Neural cell (in vitro differentiated cells): ENCODE measurements at regions not wholly inside any gene's neighbourhood (a gene's known extent, or its start where the extent isn't known, plus 50 kb on each side); places are given as distances from the start of the nearest gene placed in this dataset.

Source experiments
- H2AFZ ChIP-seq: fragments of 200-600, 300-800 bp; sonication (generic), shearing (Covaris generic); 2 replicates; pipeline ENCODE4 v1.6.0; 2014; ENCODE audit warnings: low read depth, mild to moderate bottlenecking, antibody characterized with exemption, low read length, moderate library complexity
- H3F3A ChIP-seq: fragments of 200-600 bp; shearing (Covaris generic); 2 replicates; pipeline ENCODE4 v1.6.1; 2016; ENCODE audit warnings: mild to moderate bottlenecking, moderate library complexity, mixed read lengths, antibody characterized with exemption, low read length; ENCODE audit not compliant: insufficient read depth, poor library complexity, severe bottlenecking
- H3K27ac ChIP-seq: fragments of 200-600, 300-800 bp; sonication (generic), shearing (Covaris generic); 2 replicates; pipeline ENCODE4 v1.5.1; 2014; ENCODE audit warnings: mild to moderate bottlenecking, low read length, moderate library complexity
- H3K27me3 ChIP-seq: fragments of 300-800, 200-600 bp; sonication (generic), shearing (Covaris generic); 2 replicates; pipeline ENCODE4 v1.6.0; 2014; ENCODE audit warnings: mild to moderate bottlenecking, low read depth, low read length, moderate library complexity; ENCODE audit not compliant: insufficient read depth
- H3K36me3 ChIP-seq: fragments of 300-800, 200-600 bp; sonication (generic), shearing (Covaris generic); 2 replicates; pipeline ENCODE4 v1.5.1; 2014; ENCODE audit warnings: mild to moderate bottlenecking, antibody characterized with exemption, low read length, moderate library complexity; ENCODE audit not compliant: insufficient read depth
- H3K4me2 ChIP-seq: fragments of 300-800, 200-600 bp; sonication (generic), shearing (Covaris generic); 2 replicates; pipeline ENCODE4 v1.6.0; 2014; ENCODE audit warnings: mild to moderate bottlenecking, low read length
- H3K4me3 ChIP-seq: fragments of 300-800, 200-600 bp; sonication (generic), shearing (Covaris generic); 2 replicates; pipeline ENCODE4 v1.5.1; 2014; ENCODE audit warnings: mild to moderate bottlenecking, low read length, moderate library complexity
- H3K79me2 ChIP-seq: fragments of 200-600 bp; shearing (Covaris generic); replicated peaks from 2 replicates; pipeline ENCODE4 v1.6.0; 2014; ENCODE audit warnings: mild to moderate bottlenecking, low read length, moderate library complexity; ENCODE audit not compliant: insufficient read depth
- H3K9ac ChIP-seq: fragments of 300-800, 200-600 bp; sonication (generic), shearing (Covaris generic); 2 replicates; pipeline ENCODE4 v1.6.1; 2016; ENCODE audit warnings: mild to moderate bottlenecking, low read length, mixed read lengths
- H3K9me2 ChIP-seq: fragments of 200-600 bp; shearing (Covaris generic); 2 replicates; pipeline ENCODE4 v1.6.1; 2016; ENCODE audit warnings: mild to moderate bottlenecking, low read length, mixed read lengths; ENCODE audit not compliant: insufficient read depth
- H3K9me3 ChIP-seq: fragments of 200-600, 300-800 bp; sonication (generic), shearing (Covaris generic); 2 replicates; pipeline ENCODE4 v1.6.1; 2016; ENCODE audit warnings: mild to moderate bottlenecking, mixed run types, low read length, moderate library complexity, mixed read lengths
- H4K20me1 ChIP-seq: fragments of 200-600 bp; shearing (Covaris generic); 2 replicates; pipeline ENCODE4 v1.6.1; 2016; ENCODE audit warnings: mild to moderate bottlenecking, mixed run types; ENCODE audit not compliant: insufficient read depth
- CTCF ChIP-seq: fragments of 450-650 bp; IDR thresholded peaks from 2 replicates; pipeline ENCODE4 v1.5.1; 2014; ENCODE audit warnings: antibody characterized with exemption, mild to moderate bottlenecking, moderate library complexity; ENCODE audit not compliant: poor library complexity, severe bottlenecking
- EP300 ChIP-seq: fragments of 450-650 bp; conservative IDR thresholded peaks from 2 replicates; pipeline ENCODE4 v1.6.1; 2014; ENCODE audit warnings: antibody characterized with exemption, mild to moderate bottlenecking, moderate library complexity; ENCODE audit not compliant: poor library complexity, severe bottlenecking
- EZH2 ChIP-seq: fragments of 200-600, 300-800 bp; shearing (Covaris generic), sonication (generic); IDR thresholded peaks from 2 replicates; pipeline ENCODE4 v1.6.1; 2014; ENCODE audit warnings: antibody characterized with exemption, low read length, borderline replicate concordance, mild to moderate bottlenecking; ENCODE audit not compliant: insufficient read depth, poor library complexity, severe bottlenecking
- MXI1 ChIP-seq: fragments of 450-650 bp; conservative IDR thresholded peaks from 2 replicates; pipeline ENCODE4 v1.6.1; 2014; ENCODE audit warnings: antibody characterized with exemption, mild to moderate bottlenecking; ENCODE audit not compliant: poor library complexity, severe bottlenecking
- POLR2AphosphoS5 ChIP-seq: IDR thresholded peaks from 2 replicates; pipeline ENCODE4 v1.6.1; 2012
- RAD21 ChIP-seq: fragments of 450-650 bp; conservative IDR thresholded peaks from 2 replicates; pipeline ENCODE4 v1.6.1; 2014; ENCODE audit warnings: antibody characterized with exemption, mild to moderate bottlenecking, moderate library complexity
- SMC3 ChIP-seq: fragments of 450-650 bp; conservative IDR thresholded peaks from 2 replicates; pipeline ENCODE4 v1.6.1; 2014; ENCODE audit warnings: antibody characterized with exemption, mild to moderate bottlenecking, moderate library complexity; ENCODE audit not compliant: poor library complexity
- TAF1 ChIP-seq: IDR thresholded peaks from 2 replicates; pipeline ENCODE4 v1.6.1; 2012; ENCODE audit warnings: low read depth
- TF ChIP-seq, protein P1 (sequence below): IDR thresholded peaks from 2 replicates; pipeline ENCODE4 v1.6.1; 2012; ENCODE audit warnings: borderline replicate concordance

DNA sequence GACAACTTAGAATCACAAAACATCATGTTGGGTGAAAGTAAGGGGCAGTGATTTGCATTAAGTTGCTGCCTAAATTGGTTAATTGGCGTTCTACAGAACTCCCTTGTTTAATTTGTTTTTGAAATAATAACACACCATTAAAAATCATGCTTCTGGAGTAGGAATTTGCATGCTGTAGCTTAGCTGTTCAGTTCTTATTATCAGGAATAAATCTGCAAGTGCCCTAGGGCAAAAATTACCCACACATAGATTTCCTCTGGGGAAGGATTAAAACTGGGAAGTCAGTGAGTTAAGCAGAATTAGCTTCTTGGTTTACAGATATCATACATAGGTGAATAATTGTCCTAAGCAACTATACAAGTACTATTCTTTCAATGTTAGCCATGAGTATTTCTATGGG, 381.6 kb upstream of the NAALADL2 start:
- no peaks in the 10 kb centered on the region for H3K9me3 ChIP-seq
- no peak overlapping the region for H3K9ac ChIP-seq
- H3K27me3 ChIP-seq = no peaks in the 10 kb centered on the region
- no peaks in the 10 kb centered on the region for H3K9me2 ChIP-seq
- no peaks in the 10 kb centered on the region for H3F3A ChIP-seq
- H4K20me1 ChIP-seq = no peaks in the 10 kb centered on the region
- no peaks in the 10 kb centered on the region for H3K36me3 ChIP-seq
- no peak for TF ChIP-seq EP300
- TF ChIP-seq TAF1 = no peak
- H2AFZ ChIP-seq = no peak overlapping the region
- no peak overlapping the region for H3K27ac ChIP-seq
- H3K79me2 ChIP-seq = no peaks in the 10 kb centered on the region
- H3K4me3 ChIP-seq = no peak overlapping the region
- H3K4me2 ChIP-seq = no peak overlapping the region

DNA sequence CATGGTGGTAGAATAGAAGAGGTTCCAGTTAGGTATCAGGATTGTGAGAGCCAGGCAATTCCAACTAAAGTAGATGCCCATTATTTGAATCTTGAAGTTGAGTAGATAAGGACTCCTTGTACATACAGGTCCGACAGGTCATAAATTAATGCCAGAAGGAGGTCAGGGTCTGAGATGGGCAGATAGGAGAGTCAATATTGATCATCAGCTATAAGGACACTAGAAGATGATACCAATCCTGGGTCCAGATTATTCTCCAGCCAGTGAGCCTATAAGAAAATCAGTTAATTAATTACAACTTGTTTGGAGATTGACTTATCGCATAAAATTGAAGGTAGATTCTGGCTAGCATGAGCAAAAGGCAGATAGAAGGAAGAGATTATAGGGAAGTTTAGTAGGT, 378.4 kb upstream of the NAALADL2 start:
- TF ChIP-seq POLR2AphosphoS5 = no peak
- TF ChIP-seq RAD21 = no peak
- no peak for TF ChIP-seq EP300
- no peak for TF ChIP-seq TAF1
- no peaks in the 10 kb centered on the region for H3K9me2 ChIP-seq
- H3K4me3 ChIP-seq = no peak overlapping the region
- H4K20me1 ChIP-seq = no peaks in the 10 kb centered on the region
- no peak overlapping the region for H3K9ac ChIP-seq
- no peaks in the 10 kb centered on the region for H3K9me3 ChIP-seq
- H3K27ac ChIP-seq = no peak overlapping the region
- H3K4me2 ChIP-seq = no peak overlapping the region
- no peaks in the 10 kb centered on the region for H3K36me3 ChIP-seq
- no peaks in the 10 kb centered on the region for H3F3A ChIP-seq
- no peaks in the 10 kb centered on the region for H3K79me2 ChIP-seq
- no peaks in the 10 kb centered on the region for H3K27me3 ChIP-seq
- H2AFZ ChIP-seq = no peak overlapping the region

DNA sequence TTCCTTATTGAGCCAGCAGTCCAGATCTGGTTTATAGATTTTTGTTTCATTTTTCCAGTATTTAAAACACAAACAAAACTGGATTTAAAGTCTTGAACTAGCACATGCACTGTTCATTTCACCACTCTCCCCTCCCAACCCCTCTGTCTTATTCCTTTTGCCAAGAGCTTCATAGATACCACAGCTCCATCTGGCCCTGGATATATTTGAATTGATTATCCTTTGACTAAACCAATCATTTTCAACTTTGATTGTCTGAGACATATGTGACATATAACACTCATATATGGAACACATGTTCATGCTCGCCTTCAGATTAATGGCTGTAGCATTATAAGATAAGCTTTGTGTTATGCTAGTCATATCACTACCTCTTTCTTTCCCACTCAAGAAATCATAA, 376.6 kb upstream of the NAALADL2 start:
- H3K27me3 ChIP-seq = no peaks in the 10 kb centered on the region
- no peak overlapping the region for H3K9ac ChIP-seq
- H3K36me3 ChIP-seq = no peaks in the 10 kb centered on the region
- no peak overlapping the region for H3K4me2 ChIP-seq
- H3K27ac ChIP-seq = no peak overlapping the region
- no peaks in the 10 kb centered on the region for H3F3A ChIP-seq
- no peaks in the 10 kb centered on the region for H4K20me1 ChIP-seq
- H2AFZ ChIP-seq = no peak overlapping the region
- no peaks in the 10 kb centered on the region for H3K9me3 ChIP-seq
- no peaks in the 10 kb centered on the region for H3K79me2 ChIP-seq
- no peaks in the 10 kb centered on the region for H3K9me2 ChIP-seq
- TF ChIP-seq EZH2 (no peak), RAD21 (no peak), POLR2AphosphoS5 (no peak), CTCF (no peak), TAF1 (no peak), EP300 (no peak), SMC3 (no peak), MXI1 (no peak)
- TF ChIP-seq, protein P1, sequence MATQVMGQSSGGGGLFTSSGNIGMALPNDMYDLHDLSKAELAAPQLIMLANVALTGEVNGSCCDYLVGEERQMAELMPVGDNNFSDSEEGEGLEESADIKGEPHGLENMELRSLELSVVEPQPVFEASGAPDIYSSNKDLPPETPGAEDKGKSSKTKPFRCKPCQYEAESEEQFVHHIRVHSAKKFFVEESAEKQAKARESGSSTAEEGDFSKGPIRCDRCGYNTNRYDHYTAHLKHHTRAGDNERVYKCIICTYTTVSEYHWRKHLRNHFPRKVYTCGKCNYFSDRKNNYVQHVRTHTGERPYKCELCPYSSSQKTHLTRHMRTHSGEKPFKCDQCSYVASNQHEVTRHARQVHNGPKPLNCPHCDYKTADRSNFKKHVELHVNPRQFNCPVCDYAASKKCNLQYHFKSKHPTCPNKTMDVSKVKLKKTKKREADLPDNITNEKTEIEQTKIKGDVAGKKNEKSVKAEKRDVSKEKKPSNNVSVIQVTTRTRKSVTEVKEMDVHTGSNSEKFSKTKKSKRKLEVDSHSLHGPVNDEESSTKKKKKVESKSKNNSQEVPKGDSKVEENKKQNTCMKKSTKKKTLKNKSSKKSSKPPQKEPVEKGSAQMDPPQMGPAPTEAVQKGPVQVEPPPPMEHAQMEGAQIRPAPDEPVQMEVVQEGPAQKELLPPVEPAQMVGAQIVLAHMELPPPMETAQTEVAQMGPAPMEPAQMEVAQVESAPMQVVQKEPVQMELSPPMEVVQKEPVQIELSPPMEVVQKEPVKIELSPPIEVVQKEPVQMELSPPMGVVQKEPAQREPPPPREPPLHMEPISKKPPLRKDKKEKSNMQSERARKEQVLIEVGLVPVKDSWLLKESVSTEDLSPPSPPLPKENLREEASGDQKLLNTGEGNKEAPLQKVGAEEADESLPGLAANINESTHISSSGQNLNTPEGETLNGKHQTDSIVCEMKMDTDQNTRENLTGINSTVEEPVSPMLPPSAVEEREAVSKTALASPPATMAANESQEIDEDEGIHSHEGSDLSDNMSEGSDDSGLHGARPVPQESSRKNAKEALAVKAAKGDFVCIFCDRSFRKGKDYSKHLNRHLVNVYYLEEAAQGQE = no peak
- no peak overlapping the region for H3K4me3 ChIP-seq
